ENCODE measurements at regions not wholly inside any gene's neighbourhood (a gene's known extent, or its start where the extent isn't known, plus 50 kb on each side); places are given as distances from the start of the nearest gene placed in this dataset.

DNA sequence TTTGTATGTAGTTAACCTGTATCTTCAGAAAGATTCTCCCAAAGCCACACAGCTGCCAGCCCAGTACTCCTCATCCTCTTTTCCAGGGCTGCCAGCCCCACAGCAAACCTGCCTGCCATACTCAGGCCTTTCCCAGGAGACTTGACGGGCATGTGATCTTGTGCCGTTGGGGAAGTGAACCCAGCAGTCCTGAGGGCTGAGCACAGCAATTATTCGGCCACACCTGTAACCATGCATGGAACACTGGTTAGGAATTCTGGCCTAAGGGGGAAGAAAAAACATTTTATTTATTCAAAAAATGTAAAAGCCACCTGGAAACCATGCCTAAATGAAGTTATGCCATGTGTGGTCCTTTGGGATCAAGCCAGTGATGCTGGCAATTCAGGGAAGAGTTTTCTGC lies 145.3 kb downstream of the GRIN2B start:
- TF ChIP-seq CTCF (IDR thresholded peaks at IDR 0.05; ENCODE audit: poor library complexity) (no peak), EZH2phosphoT487 (IDR thresholded peaks at IDR 0.05; ENCODE audit: low read depth, severe bottlenecking, unreplicated experiment) (no peak), EZH2 (IDR thresholded peaks at IDR 0.05; ENCODE audit: borderline replicate concordance) (no peak)
